ENCODE measurements at regions not wholly inside any gene's neighbourhood (a gene's known extent, or its start where the extent isn't known, plus 50 kb on each side); places are given as distances from the start of the nearest gene placed in this dataset.
A peak's percentile ranks its signal among the peaks of the same experiment; 100 is the strongest.

DNA sequence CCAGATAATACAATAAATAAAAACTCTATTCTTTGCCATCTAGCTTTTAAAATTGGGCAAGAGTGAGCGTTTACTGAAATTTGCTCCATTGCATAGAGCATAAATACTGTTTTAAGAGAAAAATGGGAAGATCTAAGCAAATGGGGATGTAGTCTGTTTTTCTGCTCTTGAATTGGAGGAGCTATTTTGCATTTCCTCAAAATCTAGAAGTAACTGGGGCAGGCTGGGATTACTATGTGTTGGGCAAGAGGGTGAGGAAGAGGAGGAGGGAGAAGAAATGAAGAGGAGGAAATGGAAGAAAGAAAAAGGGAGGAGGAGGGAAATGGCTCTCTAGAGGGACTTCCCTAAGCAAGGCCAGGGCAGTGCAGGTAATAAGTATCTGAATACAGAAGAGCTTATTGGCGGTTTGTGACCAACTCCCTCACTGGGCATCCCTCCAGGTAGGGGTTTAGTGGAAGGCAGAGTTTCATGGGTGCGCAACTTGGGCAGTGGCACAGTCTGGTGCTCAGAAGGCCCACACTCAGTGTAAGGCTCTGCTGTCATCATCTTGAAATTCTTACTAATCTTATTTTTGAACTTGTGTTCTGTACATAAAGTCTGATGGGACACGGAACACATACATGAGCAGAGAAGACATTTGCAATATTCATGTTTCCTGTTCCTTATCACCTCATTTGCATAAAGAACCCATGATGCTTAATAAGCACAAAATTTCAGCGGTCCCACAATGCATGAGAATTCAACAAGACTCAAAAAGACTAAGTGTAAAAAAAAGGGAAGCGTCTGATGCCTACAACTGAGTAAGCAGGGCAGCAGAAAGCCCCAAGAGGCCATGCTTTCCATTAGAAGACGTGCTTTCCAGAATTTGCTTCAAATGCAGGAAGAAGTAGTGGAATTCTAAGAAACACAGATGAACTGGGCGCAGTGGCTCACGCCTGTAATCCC, 116.9 kb downstream of the EVX1 start:
- no peak for TF ChIP-seq EP300 (IDR thresholded peaks at IDR 0.05)
- TF ChIP-seq POLR2A (IDR thresholded peaks at IDR 0.05), result no peak
- TF ChIP-seq, protein P1, sequence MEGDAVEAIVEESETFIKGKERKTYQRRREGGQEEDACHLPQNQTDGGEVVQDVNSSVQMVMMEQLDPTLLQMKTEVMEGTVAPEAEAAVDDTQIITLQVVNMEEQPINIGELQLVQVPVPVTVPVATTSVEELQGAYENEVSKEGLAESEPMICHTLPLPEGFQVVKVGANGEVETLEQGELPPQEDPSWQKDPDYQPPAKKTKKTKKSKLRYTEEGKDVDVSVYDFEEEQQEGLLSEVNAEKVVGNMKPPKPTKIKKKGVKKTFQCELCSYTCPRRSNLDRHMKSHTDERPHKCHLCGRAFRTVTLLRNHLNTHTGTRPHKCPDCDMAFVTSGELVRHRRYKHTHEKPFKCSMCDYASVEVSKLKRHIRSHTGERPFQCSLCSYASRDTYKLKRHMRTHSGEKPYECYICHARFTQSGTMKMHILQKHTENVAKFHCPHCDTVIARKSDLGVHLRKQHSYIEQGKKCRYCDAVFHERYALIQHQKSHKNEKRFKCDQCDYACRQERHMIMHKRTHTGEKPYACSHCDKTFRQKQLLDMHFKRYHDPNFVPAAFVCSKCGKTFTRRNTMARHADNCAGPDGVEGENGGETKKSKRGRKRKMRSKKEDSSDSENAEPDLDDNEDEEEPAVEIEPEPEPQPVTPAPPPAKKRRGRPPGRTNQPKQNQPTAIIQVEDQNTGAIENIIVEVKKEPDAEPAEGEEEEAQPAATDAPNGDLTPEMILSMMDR (IDR thresholded peaks at IDR 0.05), result no peak
- TF ChIP-seq POLR2AphosphoS5 (IDR thresholded peaks at IDR 0.05), result no peak
- Histone ChIP-seq H3K4me1 (no peaks in the 10 kb centered on the region), H3K4me3 (no peak overlapping the region), H3K9me3 (no peaks in the 10 kb centered on the region), H3K27me3 (no peaks in the 10 kb centered on the region), H3K36me3 (no peaks in the 10 kb centered on the region), H3K27ac (peak overlapping the region in 1 of 4 donors; percentile 42)
- ATAC-seq (ENCODE audit: low FRiP score in 2 of 2), result peak in 1 of 2 donors; percentile 35
- no peak for DNase-seq
- 81 to 84% methylated on average over 9 of the region's 9 CpGs for WGBS, 2 donors

DNA sequence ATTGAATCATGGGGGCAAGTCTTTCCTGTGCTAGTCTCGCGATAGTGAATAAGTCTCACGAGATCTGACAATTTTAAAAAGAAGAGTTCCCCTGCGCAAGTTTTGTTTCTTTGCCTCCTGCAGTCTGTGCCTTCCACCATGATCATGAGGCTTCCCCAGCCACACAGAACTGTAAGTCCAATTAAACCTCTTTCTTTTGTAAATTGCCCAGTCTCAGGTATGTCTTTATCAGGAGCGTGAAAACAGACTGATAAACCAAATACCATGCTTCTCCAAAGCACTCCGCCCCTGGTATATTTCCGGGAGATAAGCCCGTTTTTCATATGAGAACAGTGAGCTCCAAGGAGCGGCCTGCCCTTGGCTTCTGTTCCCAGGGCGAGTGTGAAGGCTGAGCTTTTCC, 118.9 kb downstream of the EVX1 start:
- Histone ChIP-seq H3K4me1 (peaks cover 0 to 6% (median 2%) of the 10 kb centered on the region in 4 donors), H3K27me3 (no peaks in the 10 kb centered on the region), H3K9me3 (no peaks in the 10 kb centered on the region), H3K36me3 (no peaks in the 10 kb centered on the region), H3K27ac (no peak overlapping the region), H3K4me3 (no peak overlapping the region)
- DNase-seq, result no peak
- ATAC-seq (ENCODE audit: low FRiP score in 2 of 2), result no peak
- 84 to 86% methylated on average over 10 of the region's 10 CpGs for WGBS, 2 donors
- TF ChIP-seq POLR2AphosphoS5 (IDR thresholded peaks at IDR 0.05), result no peak

GRCh38 chr7:27362026-27362425, 119.4 kb downstream of the EVX1 start:
- 90 to 93% methylated on average over 4 of the region's 4 CpGs for WGBS, 2 donors
- DNase-seq, result no peak
- H3K4me3 ChIP-seq, result no peak overlapping the region

GRCh38 chr7:27364344-27364758, 121.7 kb downstream of the EVX1 start:
- Histone ChIP-seq H3K4me1 (peaks cover 0 to 6% (median 2%) of the 10 kb centered on the region in 4 donors), H3K4me3 (no peak overlapping the region), H3K9me3 (no peaks in the 10 kb centered on the region), H3K36me3 (no peaks in the 10 kb centered on the region), H3K27ac (peak overlapping the region; percentile 37 to 71 (median 56)), H3K27me3 (no peaks in the 10 kb centered on the region)
- ATAC-seq (ENCODE audit: low FRiP score in 2 of 2) (peak; percentile 71 to 85), DNase-seq (no peak)
- TF ChIP-seq EP300 (IDR thresholded peaks at IDR 0.05), result peak in 1 of 4 donors; percentile 46
- TF ChIP-seq POLR2A (IDR thresholded peaks at IDR 0.05), result no peak
- TF ChIP-seq, protein P1 (IDR thresholded peaks at IDR 0.05), result no peak
- TF ChIP-seq POLR2AphosphoS5 (IDR thresholded peaks at IDR 0.05), result peak in 1 of 2 donors; percentile 32
- 57 to 59% methylated on average over 4 of the region's 4 CpGs for WGBS, 2 donors

More at GRCh38 chr7:27362026-27362425, 119.4 kb downstream of the EVX1 start:
- peaks cover 0 to 6% (median 2%) of the 10 kb centered on the region in 4 donors for H3K4me1 ChIP-seq
- no peak overlapping the region for H3K27ac ChIP-seq
- TF ChIP-seq POLR2A (IDR thresholded peaks at IDR 0.05), result no peak
- no peak for TF ChIP-seq POLR2AphosphoS5 (IDR thresholded peaks at IDR 0.05)
- TF ChIP-seq EP300 (IDR thresholded peaks at IDR 0.05), result no peak
- TF ChIP-seq, protein P1 (IDR thresholded peaks at IDR 0.05), result no peak
- no peaks in the 10 kb centered on the region for H3K36me3 ChIP-seq
- ATAC-seq (ENCODE audit: low FRiP score in 2 of 2), result no peak
- no peaks in the 10 kb centered on the region for H3K27me3 ChIP-seq
- H3K9me3 ChIP-seq, result no peaks in the 10 kb centered on the region

- Histone ChIP-seq H3K4me1 (peaks cover 0 to 6% (median 3%) of the 10 kb centered on the region in 4 donors), H3K36me3 (no peaks in the 10 kb centered on the region), H3K27me3 (no peaks in the 10 kb centered on the region), H3K9me3 (no peaks in the 10 kb centered on the region), H3K27ac (no peak overlapping the region), H3K4me3 (no peak overlapping the region)
- TF ChIP-seq POLR2AphosphoS5 (IDR thresholded peaks at IDR 0.05), result no peak
- TF ChIP-seq EP300 (IDR thresholded peaks at IDR 0.05), result no peak
- TF ChIP-seq, protein P1 (IDR thresholded peaks at IDR 0.05), result no peak
- no peak for TF ChIP-seq POLR2A (IDR thresholded peaks at IDR 0.05)
- no peak for ATAC-seq (ENCODE audit: low FRiP score in 2 of 2)
- DNase-seq, result no peak
- 93 to 95% methylated on average over 4 of the region's 4 CpGs for WGBS, 2 donors
These were observed 124.8 kb downstream of the EVX1 start for GRCh38 chr7:27367179-27367932.

All from upper lobe of left lung (tissue), 6 donors.